ENCODE measurements at regions not wholly inside any gene's neighbourhood (a gene's known extent, or its start where the extent isn't known, plus 50 kb on each side); places are given as distances from the start of the nearest gene placed in this dataset.

DNA sequence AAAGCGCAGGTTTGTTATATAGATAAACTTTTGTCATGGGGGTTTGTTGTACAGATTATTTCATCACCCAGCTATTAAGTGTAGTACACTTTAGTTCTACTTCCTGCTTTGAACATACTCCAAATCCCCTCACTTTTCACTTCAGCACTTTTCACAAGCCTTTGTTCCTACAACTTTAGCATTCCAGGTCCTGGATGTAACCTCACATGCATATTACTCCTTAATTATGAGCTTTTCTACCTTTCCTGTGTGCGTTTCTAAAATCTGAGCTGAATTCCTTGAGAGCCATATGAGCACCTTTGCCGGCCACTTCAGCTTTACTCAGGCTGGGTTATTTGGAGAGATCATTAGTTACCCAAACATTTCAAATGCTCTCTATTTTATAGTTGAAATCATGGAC is 179.2 kb upstream of the TNFAIP3 start:
- Histone ChIP-seq H3K4me1 (peaks cover 0 to 10% (median 0%) of the 10 kb centered on the region in 3 donors), H3K36me3 (no peaks in the 10 kb centered on the region), H3K9me3 (no peaks in the 10 kb centered on the region), H3K27ac (no peak overlapping the region), H3K4me3 (no peak overlapping the region), H3K27me3 (no peaks in the 10 kb centered on the region)
- 88 to 95% methylated on average over 3 of the region's 3 CpGs for WGBS, 2 donors (ENCODE audit: low coverage in 1 of 2)
- ATAC-seq = no peak
- no peak for TF ChIP-seq EP300 (IDR thresholded peaks at IDR 0.05)
- TF ChIP-seq, protein P1, sequence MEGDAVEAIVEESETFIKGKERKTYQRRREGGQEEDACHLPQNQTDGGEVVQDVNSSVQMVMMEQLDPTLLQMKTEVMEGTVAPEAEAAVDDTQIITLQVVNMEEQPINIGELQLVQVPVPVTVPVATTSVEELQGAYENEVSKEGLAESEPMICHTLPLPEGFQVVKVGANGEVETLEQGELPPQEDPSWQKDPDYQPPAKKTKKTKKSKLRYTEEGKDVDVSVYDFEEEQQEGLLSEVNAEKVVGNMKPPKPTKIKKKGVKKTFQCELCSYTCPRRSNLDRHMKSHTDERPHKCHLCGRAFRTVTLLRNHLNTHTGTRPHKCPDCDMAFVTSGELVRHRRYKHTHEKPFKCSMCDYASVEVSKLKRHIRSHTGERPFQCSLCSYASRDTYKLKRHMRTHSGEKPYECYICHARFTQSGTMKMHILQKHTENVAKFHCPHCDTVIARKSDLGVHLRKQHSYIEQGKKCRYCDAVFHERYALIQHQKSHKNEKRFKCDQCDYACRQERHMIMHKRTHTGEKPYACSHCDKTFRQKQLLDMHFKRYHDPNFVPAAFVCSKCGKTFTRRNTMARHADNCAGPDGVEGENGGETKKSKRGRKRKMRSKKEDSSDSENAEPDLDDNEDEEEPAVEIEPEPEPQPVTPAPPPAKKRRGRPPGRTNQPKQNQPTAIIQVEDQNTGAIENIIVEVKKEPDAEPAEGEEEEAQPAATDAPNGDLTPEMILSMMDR (IDR thresholded peaks at IDR 0.05) = no peak
- TF ChIP-seq POLR2A (IDR thresholded peaks at IDR 0.05) = no peak
- TF ChIP-seq POLR2AphosphoS5 (IDR thresholded peaks at IDR 0.05) = no peak

DNA sequence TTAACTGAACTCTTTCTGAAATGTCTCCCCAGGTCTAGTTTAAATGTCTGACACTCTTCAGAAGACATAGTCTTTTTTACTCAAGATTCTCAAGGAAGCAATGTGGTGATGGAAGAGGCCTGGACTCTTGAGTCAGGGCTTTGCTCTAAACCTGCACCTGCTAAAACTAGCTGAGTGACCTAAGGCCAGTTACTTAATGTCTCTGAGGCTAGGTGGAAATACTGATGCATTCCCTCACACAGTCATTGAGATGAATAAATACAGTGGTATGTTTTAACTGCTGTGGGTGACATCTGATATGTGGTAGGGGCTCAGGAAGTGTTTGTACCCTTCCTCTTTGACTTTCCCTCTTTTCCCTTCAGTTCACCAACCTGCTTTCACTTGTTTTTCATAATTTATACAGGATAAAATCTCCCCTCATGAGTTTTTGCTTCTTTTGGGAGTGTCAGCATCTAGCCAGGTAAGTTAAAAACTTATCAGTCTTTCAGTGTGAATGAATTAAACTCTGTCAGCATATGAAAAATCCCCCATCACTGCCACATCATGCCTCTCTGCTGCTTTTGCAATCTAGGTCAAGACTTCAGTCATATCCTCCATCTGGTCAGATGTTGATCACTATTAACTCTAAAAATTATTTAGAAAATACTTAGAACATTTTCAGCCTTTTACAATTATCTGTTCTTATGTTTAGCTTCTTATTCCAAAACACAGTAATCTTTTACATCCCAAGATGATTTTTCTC is 178.7 kb upstream of the TNFAIP3 start:
- Histone ChIP-seq H3K4me1 (peaks cover 0 to 10% (median 0%) of the 10 kb centered on the region in 3 donors), H3K4me3 (no peak overlapping the region), H3K27me3 (no peaks in the 10 kb centered on the region), H3K9me3 (no peaks in the 10 kb centered on the region), H3K36me3 (no peaks in the 10 kb centered on the region), H3K27ac (no peak overlapping the region)
- TF ChIP-seq POLR2A (IDR thresholded peaks at IDR 0.05) (no peak), EP300 (IDR thresholded peaks at IDR 0.05) (no peak), POLR2AphosphoS5 (IDR thresholded peaks at IDR 0.05) (no peak)
- TF ChIP-seq, protein P1 (IDR thresholded peaks at IDR 0.05) = no peak
- no peak for ATAC-seq

DNA sequence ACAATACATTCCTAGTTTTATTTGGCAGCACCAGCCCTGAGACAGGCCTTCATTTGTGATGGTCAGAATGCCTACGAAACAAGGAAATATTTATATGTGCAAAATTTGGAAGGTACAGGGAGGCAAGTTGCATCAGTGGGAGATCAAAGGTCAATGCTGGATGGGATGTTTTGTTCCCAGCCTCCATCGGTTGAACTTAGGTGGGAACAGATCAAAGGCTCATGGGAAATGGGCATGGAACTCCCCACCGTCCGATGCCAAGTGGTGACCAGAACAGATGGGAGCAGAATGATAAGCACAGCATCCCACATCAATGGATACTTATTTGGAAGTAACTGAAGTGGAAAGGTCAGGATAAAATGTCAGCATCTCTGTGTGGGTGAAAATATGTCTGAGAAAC is 177.7 kb upstream of the TNFAIP3 start:
- H3K27ac ChIP-seq = no peak overlapping the region
- no peak overlapping the region for H3K4me3 ChIP-seq
- peaks cover 0 to 10% (median 0%) of the 10 kb centered on the region in 3 donors for H3K4me1 ChIP-seq
- WGBS, 2 donors (ENCODE audit: low coverage in 1 of 2) = 38 to 51% methylated on average over 4 of the region's 4 CpGs
- ATAC-seq = no peak
- no peaks in the 10 kb centered on the region for H3K9me3 ChIP-seq
- no peaks in the 10 kb centered on the region for H3K36me3 ChIP-seq
- TF ChIP-seq POLR2AphosphoS5 (IDR thresholded peaks at IDR 0.05) = no peak
- TF ChIP-seq, protein P1 (IDR thresholded peaks at IDR 0.05) = no peak
- TF ChIP-seq EP300 (IDR thresholded peaks at IDR 0.05) = no peak
- TF ChIP-seq POLR2A (IDR thresholded peaks at IDR 0.05) = no peak
- no peaks in the 10 kb centered on the region for H3K27me3 ChIP-seq

DNA sequence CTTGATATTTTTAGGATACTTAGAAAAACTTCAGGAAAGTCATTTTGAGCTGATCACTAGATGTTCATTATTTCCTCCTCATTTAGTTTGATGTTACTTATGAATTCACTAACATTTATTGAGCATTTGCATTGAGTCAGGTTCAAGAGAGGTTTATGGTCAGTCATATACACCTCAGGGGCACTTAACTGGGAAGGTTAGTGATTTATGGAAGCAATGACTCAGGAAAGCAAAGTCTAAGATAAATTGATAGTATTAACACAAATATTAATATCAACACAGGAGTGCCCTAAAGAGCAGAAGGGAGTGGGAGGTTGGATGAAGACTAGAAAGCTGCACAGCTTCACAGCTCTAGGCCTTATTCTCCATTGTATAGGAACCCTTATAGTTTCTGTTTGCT is 177.0 kb upstream of the TNFAIP3 start:
- no peak overlapping the region for H3K27ac ChIP-seq
- H3K4me3 ChIP-seq = no peak overlapping the region
- peaks cover 0 to 10% (median 0%) of the 10 kb centered on the region in 3 donors for H3K4me1 ChIP-seq
- ATAC-seq = no peak
- no peaks in the 10 kb centered on the region for H3K9me3 ChIP-seq
- H3K36me3 ChIP-seq = no peaks in the 10 kb centered on the region
- no peaks in the 10 kb centered on the region for H3K27me3 ChIP-seq
- no peak for TF ChIP-seq POLR2AphosphoS5 (IDR thresholded peaks at IDR 0.05)
- TF ChIP-seq, protein P1 (IDR thresholded peaks at IDR 0.05) = no peak
- no peak for TF ChIP-seq POLR2A (IDR thresholded peaks at IDR 0.05)
- no peak for TF ChIP-seq EP300 (IDR thresholded peaks at IDR 0.05)

DNA sequence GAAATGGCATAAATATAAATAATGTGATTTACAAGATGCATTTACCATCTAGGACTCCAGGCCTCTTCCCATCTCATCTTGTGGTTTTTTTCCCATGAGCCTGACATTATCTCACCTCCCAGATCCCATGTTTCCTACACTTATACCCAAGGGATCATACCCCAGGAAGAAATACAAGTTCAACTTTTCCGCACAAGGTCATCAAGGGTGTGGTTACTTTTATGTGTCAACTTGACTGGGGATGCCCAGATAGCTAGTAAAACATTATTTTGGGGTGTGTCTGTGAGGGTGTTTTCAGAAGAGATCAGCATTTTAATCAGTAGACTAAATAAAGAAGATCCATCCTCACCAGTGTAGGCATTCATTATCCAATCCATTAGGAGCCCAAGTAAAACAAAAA is 176.3 kb upstream of the TNFAIP3 start:
- TF ChIP-seq EP300 (IDR thresholded peaks at IDR 0.05) = no peak
- TF ChIP-seq POLR2A (IDR thresholded peaks at IDR 0.05) = no peak
- no peak for TF ChIP-seq POLR2AphosphoS5 (IDR thresholded peaks at IDR 0.05)
- TF ChIP-seq, protein P1 (IDR thresholded peaks at IDR 0.05) = no peak
- 88 to 100% methylated on average over 1 of the region's 1 CpG for WGBS, 2 donors (ENCODE audit: low coverage in 1 of 2)
- H3K36me3 ChIP-seq = no peaks in the 10 kb centered on the region
- ATAC-seq = no peak
- no peaks in the 10 kb centered on the region for H3K27me3 ChIP-seq
- H3K4me1 ChIP-seq = peaks cover 0 to 10% (median 0%) of the 10 kb centered on the region in 3 donors
- H3K4me3 ChIP-seq = no peak overlapping the region
- H3K9me3 ChIP-seq = no peaks in the 10 kb centered on the region
- H3K27ac ChIP-seq = no peak overlapping the region

Measured in gastroesophageal sphincter (tissue), 4 donors.